Femur (tissue), 1 donor: ENCODE measurements at regions not wholly inside any gene's neighbourhood (a gene's known extent, or its start where the extent isn't known, plus 50 kb on each side); places are given as distances from the start of the nearest gene placed in this dataset.

ENCODE experiments used
- DNase-seq: peaks from one replicate; pipeline ENCODE4 v3.0.0-alpha.2; 2017

- no peak for DNase-seq
Measured at GRCh38 chr14:51518280-51518679, 133.4 kb upstream of the FRMD6 start.

- no peak for DNase-seq
Measured at GRCh38 chr14:51518711-51519110, 133.0 kb upstream of the FRMD6 start.

GRCh38 chr14:51520087-51520486, 131.6 kb upstream of the FRMD6 start:
- no peak for DNase-seq

GRCh38 chr14:51521764-51522163, 129.9 kb upstream of the FRMD6 start:
- no peak for DNase-seq

- DNase-seq, result no peak
Measured at GRCh38 chr14:51523243-51523642, 128.5 kb upstream of the FRMD6 start.

GRCh38 chr14:51525739-51526138, 126.0 kb upstream of the FRMD6 start:
- no peak for DNase-seq

- no peak for DNase-seq
Measured at GRCh38 chr14:51527073-51527472, 124.6 kb upstream of the FRMD6 start.

GRCh38 chr14:51529736-51530135, 122.0 kb upstream of the FRMD6 start:
- DNase-seq, result no peak

GRCh38 chr14:51533160-51533559, 118.5 kb upstream of the FRMD6 start:
- DNase-seq, result no peak

- DNase-seq, result no peak
Measured at GRCh38 chr14:51533872-51534553, 117.7 kb upstream of the FRMD6 start.

GRCh38 chr14:51534610-51535011, 117.1 kb upstream of the FRMD6 start:
- no peak for DNase-seq

GRCh38 chr14:51535443-51536044, 116.2 kb upstream of the FRMD6 start:
- no peak for DNase-seq

GRCh38 chr14:51538973-51539372, 112.7 kb upstream of the FRMD6 start:
- no peak for DNase-seq

- no peak for DNase-seq
Measured at GRCh38 chr14:51539571-51540037, 112.1 kb upstream of the FRMD6 start.

- no peak for DNase-seq
Measured at GRCh38 chr14:51540364-51540763, 111.3 kb upstream of the FRMD6 start.

- no peak for DNase-seq
Measured at GRCh38 chr14:51544471-51544870, 107.2 kb upstream of the FRMD6 start.

- DNase-seq, result no peak
Measured at GRCh38 chr14:51544901-51545300, 106.8 kb upstream of the FRMD6 start.

GRCh38 chr14:51545396-51545795, 106.3 kb upstream of the FRMD6 start:
- no peak for DNase-seq

- DNase-seq, result no peak
Measured at GRCh38 chr14:51546099-51546498, 105.6 kb upstream of the FRMD6 start.

- DNase-seq, result no peak
Measured at GRCh38 chr14:51546603-51547258, 105.0 kb upstream of the FRMD6 start.

- DNase-seq, result peak; percentile 83
Measured at GRCh38 chr14:51547260-51547659, 104.5 kb upstream of the FRMD6 start.

- DNase-seq, result no peak
Measured at GRCh38 chr14:51547701-51548100, 104.0 kb upstream of the FRMD6 start.

- DNase-seq, result no peak
Measured at GRCh38 chr14:51548187-51548586, 103.5 kb upstream of the FRMD6 start.

- no peak for DNase-seq
Measured at GRCh38 chr14:51550636-51551035, 101.1 kb upstream of the FRMD6 start.
